HEK293 (cell line): ENCODE measurements at regions not wholly inside any gene's neighbourhood (a gene's known extent, or its start where the extent isn't known, plus 50 kb on each side); places are given as distances from the start of the nearest gene placed in this dataset.
"Not testable (repeated sequence)": the region's sequence is repeated elsewhere in the genome, so short reads cannot be mapped to it uniquely, and the experiment has no call there.

Experiments
- BCL11A ChIP-seq: fragments of 450-650 bp; formaldehyde crosslinking; IDR thresholded peaks from 2 replicates; pipeline ENCODE4 v1.5.1; 2016; ENCODE audit warnings: low read depth, missing biosample characterization, missing genetic modification characterization
- CTCF ChIP-seq: fragments of 450-650 bp; formaldehyde crosslinking; IDR thresholded peaks from 2 replicates; pipeline ENCODE4 v1.5.1; 2016; ENCODE audit warnings: missing biosample characterization, missing genetic modification characterization
- ELK4 ChIP-seq: IDR thresholded peaks from 2 replicates; pipeline ENCODE4 v1.6.1; 2011; ENCODE audit warnings: mild to moderate bottlenecking, low read depth, low read length, borderline replicate concordance
- HOXA7 ChIP-seq: sonication (generic); formaldehyde crosslinking; IDR thresholded peaks from 2 replicates; pipeline ENCODE4 v1.8.1; 2022; ENCODE audit warnings: missing genetic modification reagents, borderline replicate concordance
- TCF7L2 ChIP-seq: IDR thresholded peaks from 2 replicates; pipeline ENCODE4 v1.6.1; 2011; ENCODE audit warnings: low read depth, mild to moderate bottlenecking, inconsistent platforms, low read length, moderate library complexity, borderline replicate concordance
- TSHZ1 ChIP-seq: fragments of 450-650 bp; formaldehyde crosslinking; IDR thresholded peaks from 2 replicates; pipeline ENCODE4 v1.5.1; 2016; ENCODE audit warnings: missing biosample characterization, missing genetic modification characterization, borderline replicate concordance
- YY1 ChIP-seq: fragments of 450-650 bp; formaldehyde crosslinking; IDR thresholded peaks from 2 replicates; pipeline ENCODE4 v1.5.1; 2018; ENCODE audit warnings: missing biosample characterization, missing genetic modification characterization
- ZNF280D ChIP-seq: fragments of 450-650 bp; formaldehyde crosslinking; IDR thresholded peaks from 2 replicates; pipeline ENCODE4 v1.5.1; 2016; ENCODE audit warnings: missing biosample characterization, missing genetic modification characterization

GRCh38 chr3:178209116-178209515 is 327.1 kb upstream of the KCNMB2 start:
- not testable (repeated sequence) for TF ChIP-seq CTCF; ZNF280D; TSHZ1 (tag by site-specific recombination); BCL11A (tag by site-specific recombination); ELK4; TCF7L2; YY1 (tag by site-specific recombination); HOXA7 (CRISPR knock-in tag)
